Sciatic nerve (tissue), 2 donors: ENCODE measurements at regions not wholly inside any gene's neighbourhood (a gene's known extent, or its start where the extent isn't known, plus 50 kb on each side); places are given as distances from the start of the nearest gene placed in this dataset.
"Not testable (repeated sequence)": the region's sequence is repeated elsewhere in the genome, so short reads cannot be mapped to it uniquely, and the experiment has no call there.

ENCODE experiments used
- ATAC-seq: fragments of 200-7000 bp; cut with Tn5 transposase; one replicate; pipeline ENCODE4 v1.9.1; 2020; ENCODE audit warnings: mild to moderate bottlenecking, moderate library complexity
- DNase-seq: peaks from one replicate; pipeline ENCODE4 v3.0.0-alpha.2; 2020; ENCODE audit warnings: low spot score
- intact Hi-C: fragments of 100-400 bp; cut with DNase I; formaldehyde crosslinking; loops from one replicate; pipeline ENCODE4 v1.14.2; 2022
- donor health status: DM: no; HTN: no; CAD: no.
- donor health status: DM: no; HTN: no; CAD: no.

DNA sequence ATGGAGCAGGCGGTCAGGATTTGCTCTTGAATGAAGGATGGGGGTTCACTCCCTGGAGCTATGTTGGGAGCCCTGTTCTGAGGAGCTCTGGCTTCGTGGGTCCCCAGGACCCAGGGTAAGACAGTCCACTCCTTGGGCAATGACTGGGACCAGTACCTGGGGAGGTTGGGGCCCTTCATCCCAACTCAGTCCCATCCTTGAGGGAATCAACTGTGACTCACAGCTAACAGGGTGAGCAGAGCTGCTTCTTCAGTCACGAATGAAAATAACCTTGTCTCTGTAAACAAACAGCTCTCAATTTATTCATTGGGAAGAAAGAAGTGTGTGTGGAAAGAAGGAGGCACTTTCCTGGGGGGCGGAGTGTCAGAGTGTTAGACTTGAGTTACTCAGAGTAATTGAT lies 222.3 kb downstream of the NPIPA7 start:
- DNase-seq, intact Hi-C loops, ATAC-seq: not testable (repeated sequence)

GRCh38 chr16:16607401-16608082 lies 228.6 kb downstream of the NPIPA7 start:
- intact Hi-C loops, DNase-seq, ATAC-seq: not testable (repeated sequence)

GRCh38 chr16:16609627-16610026 lies 230.7 kb downstream of the NPIPA7 start:
- DNase-seq, intact Hi-C loops, ATAC-seq: not testable (repeated sequence)

DNA sequence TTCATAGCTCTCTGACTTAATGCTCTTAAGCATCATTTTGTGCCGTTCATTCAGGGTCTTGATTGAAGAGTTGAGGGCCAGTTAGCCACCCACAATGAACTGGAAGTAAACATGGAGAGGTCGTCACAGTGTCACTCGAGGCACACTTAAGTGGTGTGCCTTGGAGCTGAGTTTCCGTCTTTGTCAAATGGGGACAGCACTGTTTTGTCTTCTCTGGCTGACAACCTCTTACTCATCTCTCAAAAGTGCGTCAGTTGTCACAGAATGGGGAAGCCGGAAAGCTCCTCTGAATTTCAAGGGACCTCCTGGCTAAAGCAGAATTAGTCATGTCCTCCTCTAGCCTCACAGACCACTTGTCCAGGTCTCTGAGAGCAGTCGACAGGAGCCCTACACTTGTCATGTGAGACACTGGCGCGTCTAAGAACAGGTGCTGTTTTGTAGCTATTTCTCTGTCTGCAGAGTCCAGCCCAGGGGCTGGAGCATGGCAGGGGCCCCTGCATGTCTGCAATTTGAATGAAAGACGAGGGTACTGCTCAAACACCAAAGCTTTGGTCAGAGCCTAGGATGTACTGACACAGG lies 231.5 kb downstream of the NPIPA7 start:
- DNase-seq, ATAC-seq, intact Hi-C loops: not testable (repeated sequence)

- ATAC-seq, DNase-seq, intact Hi-C loops: not testable (repeated sequence)
Measured at GRCh38 chr16:16613212-16613611, 234.3 kb downstream of the NPIPA7 start.

DNA sequence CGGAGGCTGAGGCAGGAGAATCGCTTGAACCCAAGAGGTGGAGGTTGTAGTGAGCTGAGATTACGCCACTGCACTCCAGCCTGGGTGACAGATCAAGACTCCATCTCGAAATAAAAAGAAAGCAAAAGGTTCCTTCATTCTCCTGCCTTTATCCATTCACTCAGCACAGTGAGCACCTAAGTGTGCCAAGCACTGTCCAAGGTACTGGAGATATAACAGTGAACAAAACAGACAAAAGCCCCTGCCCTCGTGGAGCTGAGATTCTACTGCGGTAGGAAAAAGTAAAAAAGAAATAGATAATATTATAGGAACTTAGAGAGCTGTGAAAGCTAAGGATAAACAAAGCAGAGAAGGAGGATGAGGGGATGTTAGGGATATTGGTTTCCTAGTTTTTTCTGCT lies 235.5 kb downstream of the NPIPA7 start:
- ATAC-seq, intact Hi-C loops: not testable (repeated sequence)

DNA sequence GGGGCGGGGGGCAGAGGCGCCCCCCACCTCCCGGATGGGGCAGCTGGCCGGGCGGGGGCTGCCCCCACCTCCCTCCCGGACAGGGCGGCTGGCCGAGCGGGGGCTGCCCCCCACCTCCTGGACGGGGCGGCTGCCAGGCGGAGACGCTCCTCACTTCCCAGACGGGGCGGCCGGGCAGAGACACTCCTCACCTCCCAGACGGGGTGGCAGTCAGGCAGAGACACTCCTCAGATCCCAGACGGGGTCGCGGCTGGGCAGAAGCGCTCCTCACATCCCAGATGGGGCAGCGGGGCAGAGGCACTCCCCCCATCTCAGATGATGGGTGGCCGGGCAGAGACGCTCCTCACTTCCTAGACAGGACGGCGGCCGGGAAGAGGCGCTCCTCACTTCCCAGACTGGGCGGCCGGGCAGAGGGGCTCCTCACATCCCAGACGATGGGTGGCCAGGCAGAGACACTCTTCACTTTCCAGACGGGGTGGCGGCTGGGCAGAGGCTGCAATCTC lies 240.1 kb downstream of the NPIPA7 start:
- DNase-seq, ATAC-seq, intact Hi-C loops: not testable (repeated sequence)

More for the DNA sequence above, 235.5 kb downstream of the NPIPA7 start:
- not testable (repeated sequence) for DNase-seq

GRCh38 chr16:16624367-16624766 lies 245.4 kb downstream of the NPIPA7 start:
- DNase-seq, ATAC-seq, intact Hi-C loops: not testable (repeated sequence)

- intact Hi-C loops, ATAC-seq, DNase-seq: not testable (repeated sequence)
Measured at GRCh38 chr16:16625140-16625539, 246.2 kb downstream of the NPIPA7 start.

DNA sequence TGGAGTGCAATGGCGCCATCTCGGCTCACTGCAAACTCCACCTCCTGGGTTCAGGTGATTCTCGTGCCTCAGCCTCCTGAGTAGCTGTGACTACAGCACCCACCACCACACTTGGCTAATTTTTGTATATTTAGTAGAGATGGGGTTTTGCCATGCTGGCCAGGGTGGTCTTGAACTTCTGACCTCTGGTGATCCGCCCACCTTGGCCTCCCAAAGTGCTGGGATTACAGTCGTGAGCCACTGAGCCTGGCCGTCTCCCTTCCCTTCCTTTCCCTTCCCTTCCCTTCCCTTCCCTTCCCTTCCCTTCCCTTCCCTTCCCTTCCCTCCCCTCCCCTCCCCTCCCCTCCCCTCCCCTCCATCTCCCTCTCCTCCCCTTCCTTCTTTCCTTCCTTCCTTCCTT lies 248.9 kb downstream of the NPIPA7 start:
- DNase-seq, ATAC-seq, intact Hi-C loops: not testable (repeated sequence)

- intact Hi-C loops, DNase-seq, ATAC-seq: not testable (repeated sequence)
Measured at GRCh38 chr16:16638231-16638630, 259.3 kb downstream of the NPIPA7 start.

GRCh38 chr16:16638714-16639113 lies 259.8 kb downstream of the NPIPA7 start:
- ATAC-seq, DNase-seq, intact Hi-C loops: not testable (repeated sequence)

DNA sequence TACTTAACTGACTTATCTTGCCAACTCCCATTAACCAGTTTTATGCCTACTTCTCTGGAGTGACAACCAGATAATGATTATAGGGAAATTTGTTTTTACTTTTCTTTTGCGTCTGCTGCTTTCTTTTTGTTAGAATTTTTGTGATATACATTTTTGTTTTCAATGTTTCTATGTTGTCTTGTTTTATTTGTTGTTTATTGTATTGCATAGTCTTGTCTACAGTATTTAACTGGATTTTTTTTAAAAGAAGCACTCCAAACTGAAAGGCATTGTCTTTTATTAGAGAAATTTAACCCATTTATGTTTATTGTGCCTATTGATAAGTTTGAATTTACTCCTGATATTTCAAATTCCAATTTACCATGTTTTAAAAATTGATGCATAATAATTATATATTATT lies 264.9 kb downstream of the NPIPA7 start:
- ATAC-seq, intact Hi-C loops, DNase-seq: not testable (repeated sequence)

GRCh38 chr16:16648002-16648401 lies 269.1 kb downstream of the NPIPA7 start:
- intact Hi-C loops, ATAC-seq, DNase-seq: not testable (repeated sequence)

GRCh38 chr16:16672180-16672812 lies 293.4 kb downstream of the NPIPA7 start:
- ATAC-seq, DNase-seq, intact Hi-C loops: not testable (repeated sequence)

DNA sequence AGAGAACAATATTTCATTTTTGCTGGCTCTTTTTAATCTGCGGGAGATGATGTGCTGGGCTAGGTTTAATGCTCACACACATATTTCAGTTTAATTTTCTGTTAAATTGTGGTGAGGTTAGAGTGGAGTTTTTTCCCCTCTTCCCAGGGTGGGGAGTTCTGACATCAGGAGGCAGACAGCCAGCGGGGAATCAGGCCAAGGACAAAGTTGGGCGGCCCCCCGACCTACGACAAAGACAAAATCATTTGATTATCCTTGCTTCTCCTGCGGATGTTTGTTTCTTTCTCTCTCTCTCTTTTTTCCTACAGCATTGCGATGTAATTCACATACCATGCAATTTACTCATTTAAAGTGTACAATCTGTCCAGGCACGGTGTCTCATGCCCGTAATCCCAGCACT lies 295.9 kb downstream of the NPIPA7 start:
- ATAC-seq, DNase-seq, intact Hi-C loops: not testable (repeated sequence)

DNA sequence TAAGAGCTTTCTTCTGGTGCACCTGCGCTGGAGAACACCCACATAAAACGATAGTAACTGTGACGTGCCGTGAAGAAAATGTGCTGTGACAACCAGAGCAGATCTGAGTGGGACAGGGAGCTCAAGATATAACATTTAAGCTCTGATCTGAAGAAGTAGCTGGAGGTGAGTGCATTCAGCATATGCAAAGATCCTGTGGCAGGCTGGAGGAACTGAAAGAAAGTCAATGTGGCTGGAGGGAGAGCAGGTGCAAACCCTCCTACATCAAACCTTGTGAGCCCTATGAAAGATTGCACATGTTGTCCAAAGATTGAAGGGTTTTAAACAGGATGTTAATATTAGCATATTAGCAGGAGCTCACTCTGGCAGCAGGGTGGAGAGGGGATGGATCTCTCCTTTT lies 342.9 kb downstream of the NPIPA7 start:
- not testable (repeated sequence) for ATAC-seq

GRCh38 chr16:16722666-16723065 lies 343.7 kb downstream of the NPIPA7 start:
- intact Hi-C loops, ATAC-seq, DNase-seq: not testable (repeated sequence)

More for the DNA sequence above, 342.9 kb downstream of the NPIPA7 start:
- DNase-seq, intact Hi-C loops: not testable (repeated sequence)

DNA sequence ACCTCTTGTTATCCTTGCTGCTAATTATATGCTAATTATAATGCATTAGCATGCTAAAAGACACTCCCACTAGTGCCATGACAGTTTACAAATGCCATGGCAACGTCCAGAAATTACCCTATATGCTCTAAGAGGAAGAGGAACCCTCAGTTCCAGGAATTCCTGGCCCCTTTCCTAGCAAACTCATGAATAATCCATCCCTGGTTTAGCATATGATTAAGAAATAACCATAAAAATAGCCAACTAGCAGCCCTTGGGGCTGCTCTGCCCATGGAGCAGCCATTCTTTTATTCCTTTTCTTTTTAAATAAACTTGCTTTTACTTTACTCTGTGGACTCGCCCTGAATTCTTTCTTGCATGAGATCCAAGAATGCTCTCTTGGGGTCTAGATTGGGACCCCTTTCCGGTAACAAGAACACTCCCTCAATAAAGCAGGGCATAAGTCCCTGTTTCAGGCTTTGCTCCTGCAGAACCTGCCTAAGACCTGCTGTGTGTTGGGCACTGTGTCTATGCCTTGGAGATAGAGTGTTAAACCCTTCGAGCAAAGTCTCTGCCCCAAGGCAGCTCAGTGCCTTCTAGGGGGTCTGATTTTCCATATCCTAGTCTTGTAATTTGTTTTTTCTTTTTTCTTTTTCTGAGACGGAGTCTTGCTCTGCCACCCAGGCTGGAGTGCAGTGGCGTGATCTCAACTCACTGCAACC lies 345.0 kb downstream of the NPIPA7 start:
- ATAC-seq, intact Hi-C loops, DNase-seq: not testable (repeated sequence)
